Prostate gland (tissue), 2 donors: ENCODE measurements at regions not wholly inside any gene's neighbourhood (a gene's known extent, or its start where the extent isn't known, plus 50 kb on each side); places are given as distances from the start of the nearest gene placed in this dataset.

Experiments used
- DNase-seq: peaks from one replicate; pipeline ENCODE4 v3.0.0-alpha.2; 2019; ENCODE audit warnings: low spot score
- H3K27ac ChIP-seq, 2 donors: fragments of 200-600 bp; sonication (generic); 2 replicates each; pipeline ENCODE4 v1.5.1; 2017 to 2019
- H3K27me3 ChIP-seq: fragments of 200-600 bp; sonication (generic); replicated peaks from 2 replicates; pipeline ENCODE4 v1.5.1; 2019; ENCODE audit not compliant: insufficient read depth
- H3K36me3 ChIP-seq, 2 donors: fragments of 200-600 bp; sonication (generic); 1 replicate in 1 of 2; 2 replicates in 1 of 2; pipeline versions ENCODE4 v1.5.1 to v1.8.1; 2017 to 2019
- H3K4me1 ChIP-seq: fragments of 200-600 bp; sonication (generic); replicated peaks from 2 replicates; pipeline ENCODE4 v1.5.1; 2019
- H3K4me3 ChIP-seq, 2 donors: fragments of 200-600 bp; sonication (generic); 2 replicates each; pipeline ENCODE4 v1.5.1; 2017 to 2019
- H3K9me3 ChIP-seq: fragments of 200-600 bp; sonication (generic); 2 replicates; pipeline ENCODE4 v1.5.1; 2017
- CTCF ChIP-seq, 4 experiments: fragments of 200-600 bp in 2 of 4; fragments of 450-650 bp in 2 of 4; sonication (generic) in 2 of 4; IDR thresholded peaks; 1 replicate in 3 of 4; 2 replicates in 1 of 4; pipeline ENCODE4 v1.5.1; 2016 to 2019; ENCODE audit warnings: antibody characterized with exemption in 4 of 4, mild to moderate bottlenecking in 2 of 4, moderate library complexity in 2 of 4
- POLR2A ChIP-seq: fragments of 450-650 bp; IDR thresholded peaks from one replicate; pipeline ENCODE4 v1.6.1; 2016; ENCODE audit warnings: antibody characterized with exemption, mild to moderate bottlenecking
- POLR2AphosphoS5 ChIP-seq: sonication (generic); formaldehyde crosslinking; IDR thresholded peaks from one replicate; pipeline ENCODE4 v1.6.1; 2017; ENCODE audit warnings: antibody characterized with exemption
- WGBS: methylation state at CpG from one replicate; pipeline ENCODE4 v1.1.5; 2018; 5-methylcytosine and 5-hydroxymethylcytosine counted together
- intact Hi-C: fragments of 100-400 bp; cut with DNase I; formaldehyde crosslinking; loops from one replicate; pipeline ENCODE4 v1.14.2; 2022

GRCh38 chr11:130622141-130622542 lies 173.7 kb downstream of the ADAMTS15 start:
- Histone ChIP-seq H3K27ac (no peak overlapping the region), H3K27me3 (no peaks in the 10 kb centered on the region), H3K36me3 (no peaks in the 10 kb centered on the region), H3K4me1 (no peaks in the 10 kb centered on the region), H3K9me3 (no peaks in the 10 kb centered on the region), H3K4me3 (no peak overlapping the region)
- WGBS = 26% methylated on average over 5 of the region's 5 CpGs
- no peak for TF ChIP-seq POLR2AphosphoS5
- no peak for TF ChIP-seq CTCF (IDR thresholded peaks at IDR 0.05)
- no peak for TF ChIP-seq POLR2A
- intact Hi-C loops = loop anchor here (5.0 to 10.0 kb wide), 2 partner anchors 175 to 203 kb away; partner anchors contain the start of gene ADAMTS15
- DNase-seq = no peak

- intact Hi-C loops = loop anchor here (5.0 to 10.0 kb wide), 2 partner anchors 177 to 201 kb away; partner anchors contain the start of gene ADAMTS15
- DNase-seq = no peak
- Histone ChIP-seq H3K36me3 (no peaks in the 10 kb centered on the region), H3K4me3 (no peak overlapping the region), H3K27ac (no peak overlapping the region), H3K4me1 (no peaks in the 10 kb centered on the region), H3K27me3 (no peaks in the 10 kb centered on the region), H3K9me3 (no peaks in the 10 kb centered on the region)
- 46% methylated on average over 8 of the region's 8 CpGs for WGBS
- TF ChIP-seq POLR2AphosphoS5 = peak; percentile 19
- peak in 1 of 4 experiments; percentile 17 for TF ChIP-seq CTCF (IDR thresholded peaks at IDR 0.05)
- no peak for TF ChIP-seq POLR2A
Observed at GRCh38 chr11:130623670-130624668, 175.5 kb downstream of the ADAMTS15 start.

GRCh38 chr11:130624971-130625544 lies 176.6 kb downstream of the ADAMTS15 start:
- WGBS = 81% methylated on average over 11 of the region's 11 CpGs
- intact Hi-C loops = loop anchor here (5.0 to 10.0 kb wide), 2 partner anchors 178 to 200 kb away; partner anchors contain the start of gene ADAMTS15
- DNase-seq = no peak
- H3K27ac ChIP-seq = no peak overlapping the region
- H3K4me3 ChIP-seq = no peak overlapping the region
- no peaks in the 10 kb centered on the region for H3K36me3 ChIP-seq
- H3K27me3 ChIP-seq = no peaks in the 10 kb centered on the region
- no peaks in the 10 kb centered on the region for H3K4me1 ChIP-seq
- TF ChIP-seq POLR2AphosphoS5 (no peak), CTCF (IDR thresholded peaks at IDR 0.05) (no peak), POLR2A (no peak)
- no peaks in the 10 kb centered on the region for H3K9me3 ChIP-seq

- H3K36me3 ChIP-seq = no peaks in the 10 kb centered on the region
- H3K9me3 ChIP-seq = no peaks in the 10 kb centered on the region
- WGBS = 26% methylated on average over 15 of the region's 15 CpGs
- TF ChIP-seq POLR2A = no peak
- TF ChIP-seq POLR2AphosphoS5 = peak; percentile 50
- TF ChIP-seq CTCF (IDR thresholded peaks at IDR 0.05) = no peak
- no peaks in the 10 kb centered on the region for H3K4me1 ChIP-seq
- DNase-seq = no peak
- no peak overlapping the region for H3K27ac ChIP-seq
- intact Hi-C loops = loop anchor here (10.0 kb wide), 1 partner anchor 199 kb away; no protein-coding TSS in a partner anchor
- no peaks in the 10 kb centered on the region for H3K27me3 ChIP-seq
- no peak overlapping the region for H3K4me3 ChIP-seq
Observed at GRCh38 chr11:130625578-130626306, 177.3 kb downstream of the ADAMTS15 start.
